Caco-2 (cell line): ENCODE measurements at regions not wholly inside any gene's neighbourhood (a gene's known extent, or its start where the extent isn't known, plus 50 kb on each side); places are given as distances from the start of the nearest gene placed in this dataset.

Experiments used
- BruUV-seq: library from RNA; stranded (reverse); fragments of 400-500 nt; replicated peaks from 2 replicates; lab custom pipeline; 2021; lab: Mats Ljungman, UMichigan
- CTCF ChIA-PET: fragments of 300-600 bp; sonication (Branson Sonifier 250); formaldehyde crosslinking; loops from one replicate; lab custom pipeline; 2022; ENCODE audit warnings: antibody characterized with exemption; lab: Charles Lee
- POLR2A ChIA-PET: fragments of 300-600 bp; sonication (Branson Sonifier 250); formaldehyde crosslinking; loops from one replicate; lab custom pipeline; 2022; ENCODE audit warnings: antibody characterized with exemption; lab: Charles Lee
- DNase-seq, 2 experiments: peaks; one replicate each; pipeline versions ENCODE4 v3.0.0 to v3.0.0-alpha.2; 2020 to 2022
- H3K27me3 ChIP-seq: replicated peaks from 2 replicates; pipeline ENCODE4 v1.6.0; 2011; ENCODE audit warnings: low read length; ENCODE audit not compliant: control insufficient read depth, insufficient read depth
- H3K36me3 ChIP-seq: 2 replicates; pipeline ENCODE4 v1.5.1; 2011; ENCODE audit warnings: low read length; ENCODE audit not compliant: control insufficient read depth, insufficient read depth
- H3K4me1 ChIP-seq: fragments of 250-450 bp; sonication (Bioruptor Pico); 2 replicates; pipeline ENCODE4 v1.5.1; 2020; ENCODE audit warnings: mild to moderate bottlenecking
- H3K4me3 ChIP-seq: 2 replicates; pipeline ENCODE4 v1.5.1; 2011; ENCODE audit warnings: low read depth, mild to moderate bottlenecking, control low read depth, low read length
- H3K9me3 ChIP-seq: fragments of 250-450 bp; sonication (Bioruptor Pico); 2 replicates; pipeline ENCODE4 v1.5.1; 2020; ENCODE audit warnings: mild to moderate bottlenecking, moderate library complexity
- H3K27ac Mint-ChIP-seq: one replicate; pipeline ENCODE4 v1.8.0; 2022; ENCODE audit warnings: mixed read lengths; ENCODE audit not compliant: unreplicated experiment
- H3K27me3 Mint-ChIP-seq: one replicate; pipeline ENCODE4 v1.8.0; 2022; ENCODE audit warnings: mixed read lengths; ENCODE audit not compliant: insufficient read depth, unreplicated experiment
- H3K36me3 Mint-ChIP-seq: one replicate; pipeline ENCODE4 v1.8.0; 2022; ENCODE audit warnings: mild to moderate bottlenecking, mixed read lengths; ENCODE audit not compliant: insufficient read depth, unreplicated experiment
- H3K4me1 Mint-ChIP-seq: one replicate; pipeline ENCODE4 v1.8.0; 2022; ENCODE audit warnings: low read depth, mixed read lengths; ENCODE audit not compliant: unreplicated experiment
- H3K4me3 Mint-ChIP-seq: one replicate; pipeline ENCODE4 v1.8.0; 2022; ENCODE audit warnings: mild to moderate bottlenecking, moderate library complexity, mixed read lengths; ENCODE audit not compliant: unreplicated experiment
- H3K9me3 Mint-ChIP-seq: one replicate; pipeline ENCODE4 v1.8.0; 2022; ENCODE audit warnings: mixed read lengths; ENCODE audit not compliant: unreplicated experiment
- CTCF ChIP-seq, 2 experiments: fragments of 200-600 bp in 1 of 2; IDR thresholded peaks; 1 replicate in 1 of 2; 2 replicates in 1 of 2; pipeline versions ENCODE4 v1.5.1 to v1.8.0; 2011 to 2022; ENCODE audit warnings: antibody characterized with exemption in 1 of 2, control low read depth in 1 of 2, inconsistent platforms in 1 of 2, low read depth in 1 of 2, low read length in 1 of 2, mild to moderate bottlenecking in 1 of 2, moderate library complexity in 1 of 2; ENCODE audit not compliant: insufficient read depth in 1 of 2, severe bottlenecking in 1 of 2, unreplicated experiment in 1 of 2
- intact Hi-C: fragments of 100-400 bp; cut with micrococcal nuclease; formaldehyde crosslinking; loops from one replicate; pipeline ENCODE4 v1.10.0; 2022; ENCODE audit not compliant: unreplicated experiment

- Histone ChIP-seq H3K9me3 (no peaks in the 10 kb centered on the region), H3K4me3 (no peak overlapping the region), H3K36me3 (no peaks in the 10 kb centered on the region), H3K27me3 (no peaks in the 10 kb centered on the region), H3K4me1 (peaks cover 11% of the 10 kb centered on the region)
- Mint-ChIP-seq H3K9me3 (no peaks in the 10 kb centered on the region), H3K4me3 (no peak overlapping the region), H3K27ac (no peak overlapping the region), H3K27me3 (no peaks in the 10 kb centered on the region), H3K4me1 (peaks cover 8% of the 10 kb centered on the region), H3K36me3 (no peaks in the 10 kb centered on the region)
- intact Hi-C loops = loop anchor here (1.0 kb wide), 1 partner anchor 12 kb away; no protein-coding TSS in a partner anchor
- no TSS peak for BruUV-seq
- CTCF ChIA-PET = no interaction called here
- no peak for TF ChIP-seq CTCF (IDR thresholded peaks at IDR 0.05; ENCODE audit: insufficient read depth in 1 of 2, low read depth in 1 of 2, low read length in 1 of 2, severe bottlenecking in 1 of 2, unreplicated experiment in 1 of 2)
- no peak for DNase-seq
- POLR2A ChIA-PET = interaction anchor here (0.6 kb wide), 1 partner anchor 909 kb away, joined by 3 read pairs; no protein-coding TSS in a partner anchor
Observed at GRCh38 chr5:106127985-106128384, 1542.8 kb downstream of the EFNA5 start.

GRCh38 chr5:106127341-106127781 lies 1543.4 kb downstream of the EFNA5 start:
- TF ChIP-seq CTCF (IDR thresholded peaks at IDR 0.05; ENCODE audit: insufficient read depth in 1 of 2, low read depth in 1 of 2, low read length in 1 of 2, severe bottlenecking in 1 of 2, unreplicated experiment in 1 of 2) = no peak
- ChIA-PET CTCF (no interaction called here), POLR2A (no interaction called here)
- H3K4me3 Mint-ChIP-seq = no peak overlapping the region
- no peaks in the 10 kb centered on the region for H3K36me3 ChIP-seq
- no peaks in the 10 kb centered on the region for H3K9me3 ChIP-seq
- H3K9me3 Mint-ChIP-seq = no peaks in the 10 kb centered on the region
- H3K4me1 Mint-ChIP-seq = peaks cover 8% of the 10 kb centered on the region
- H3K4me3 ChIP-seq = no peak overlapping the region
- peaks cover 11% of the 10 kb centered on the region for H3K4me1 ChIP-seq
- H3K27ac Mint-ChIP-seq = peak overlapping the region; percentile 75
- H3K36me3 Mint-ChIP-seq = no peaks in the 10 kb centered on the region
- intact Hi-C loops = loop anchor here (1.0 kb wide), 1 partner anchor 13 kb away; no protein-coding TSS in a partner anchor
- no peaks in the 10 kb centered on the region for H3K27me3 ChIP-seq
- BruUV-seq = no TSS peak
- H3K27me3 Mint-ChIP-seq = no peaks in the 10 kb centered on the region
- DNase-seq = peak in 1 of 2 experiments; percentile 42

GRCh38 chr5:106121972-106122605 lies 1548.6 kb downstream of the EFNA5 start:
- peak; percentile 45 to 55 for DNase-seq
- CTCF ChIA-PET = no interaction called here
- H3K36me3 Mint-ChIP-seq = no peaks in the 10 kb centered on the region
- H3K27me3 ChIP-seq = no peaks in the 10 kb centered on the region
- no peak overlapping the region for H3K4me3 Mint-ChIP-seq
- H3K4me3 ChIP-seq = no peak overlapping the region
- TF ChIP-seq CTCF (IDR thresholded peaks at IDR 0.05; ENCODE audit: insufficient read depth in 1 of 2, low read depth in 1 of 2, low read length in 1 of 2, severe bottlenecking in 1 of 2, unreplicated experiment in 1 of 2) = peak; percentile 89
- H3K4me1 ChIP-seq = peaks cover under 1% of the 10 kb centered on the region
- no TSS peak for BruUV-seq
- peaks cover 5% of the 10 kb centered on the region for H3K4me1 Mint-ChIP-seq
- POLR2A ChIA-PET = no interaction called here
- no peaks in the 10 kb centered on the region for H3K9me3 Mint-ChIP-seq
- no peak overlapping the region for H3K27ac Mint-ChIP-seq
- H3K36me3 ChIP-seq = no peaks in the 10 kb centered on the region
- intact Hi-C loops = no loop called here
- no peaks in the 10 kb centered on the region for H3K27me3 Mint-ChIP-seq
- no peaks in the 10 kb centered on the region for H3K9me3 ChIP-seq
